GM21526 (cell line): ENCODE measurements at regions not wholly inside any gene's neighbourhood (a gene's known extent, or its start where the extent isn't known, plus 50 kb on each side); places are given as distances from the start of the nearest gene placed in this dataset.

ENCODE experiments used
- ATAC-seq: cut with Tn5 transposase; IDR thresholded peaks from one replicate; pipeline ENCODE4 v1.9.1; 2021; ENCODE audit warnings: moderate library complexity; ENCODE audit not compliant: unreplicated experiment, low FRiP score

DNA sequence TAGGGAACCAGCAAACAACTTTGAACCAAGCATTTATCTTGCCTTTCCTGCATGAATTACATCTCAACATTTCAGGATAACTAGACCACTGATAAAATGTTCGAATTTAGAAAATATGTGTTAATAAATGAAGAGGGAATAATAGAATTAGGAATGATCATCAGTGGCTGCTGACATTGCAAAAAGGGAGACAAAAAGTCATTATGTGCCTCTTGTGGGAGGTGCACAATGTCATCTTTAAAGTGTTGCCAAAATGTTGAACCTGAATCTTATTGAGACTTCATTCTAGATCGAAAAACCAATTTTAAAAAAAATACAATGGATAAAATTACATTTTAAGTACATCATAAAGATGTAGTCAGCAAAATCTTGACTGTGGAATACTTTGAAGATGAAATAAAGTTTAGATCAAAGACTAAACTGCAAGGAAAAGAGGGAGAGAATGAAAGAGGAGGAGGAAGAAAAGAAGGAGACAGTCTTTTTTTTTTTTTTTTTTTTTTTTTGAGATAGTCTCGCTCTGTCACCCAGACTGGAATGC, 299.3 kb downstream of the FBXW7 start:
- ATAC-seq = no peak

DNA sequence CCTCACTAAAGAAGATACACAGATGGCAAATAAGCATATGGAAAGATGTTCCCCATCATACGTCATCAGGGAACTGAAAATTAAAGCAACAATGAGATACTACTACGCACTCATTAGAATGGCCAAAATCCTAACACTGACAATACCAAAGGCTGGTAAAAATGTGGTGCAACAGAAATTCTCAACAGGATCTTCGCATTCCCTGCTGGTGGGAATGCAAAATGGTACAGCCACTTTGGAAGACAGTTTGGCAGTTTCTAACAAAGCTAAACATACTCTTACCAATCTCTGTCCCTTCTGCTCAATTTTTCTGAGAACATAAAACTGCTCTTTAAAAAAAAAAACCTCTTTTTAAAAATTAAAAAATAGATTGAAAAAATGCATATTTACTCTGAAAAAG, 300.2 kb downstream of the FBXW7 start:
- ATAC-seq = no peak

DNA sequence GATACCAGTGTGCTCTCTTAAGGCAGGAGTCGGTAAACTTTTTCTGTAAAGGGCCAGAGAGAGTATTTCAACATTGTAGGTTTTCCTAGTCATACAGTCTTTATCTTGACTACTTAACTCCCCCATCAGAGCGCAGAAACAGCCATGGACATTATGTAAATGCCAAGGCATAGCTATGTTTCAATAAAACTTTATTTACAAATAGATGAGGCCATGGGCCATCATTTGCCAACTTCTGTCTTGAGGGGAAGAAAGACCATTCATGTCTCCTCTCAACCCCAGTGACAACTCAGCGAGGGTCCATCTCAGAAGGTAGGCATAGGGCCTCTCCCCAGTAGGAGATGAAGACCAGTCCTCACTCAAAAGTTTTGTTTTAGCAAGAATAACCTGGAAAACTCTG, 301.3 kb downstream of the FBXW7 start:
- ATAC-seq = no peak

DNA sequence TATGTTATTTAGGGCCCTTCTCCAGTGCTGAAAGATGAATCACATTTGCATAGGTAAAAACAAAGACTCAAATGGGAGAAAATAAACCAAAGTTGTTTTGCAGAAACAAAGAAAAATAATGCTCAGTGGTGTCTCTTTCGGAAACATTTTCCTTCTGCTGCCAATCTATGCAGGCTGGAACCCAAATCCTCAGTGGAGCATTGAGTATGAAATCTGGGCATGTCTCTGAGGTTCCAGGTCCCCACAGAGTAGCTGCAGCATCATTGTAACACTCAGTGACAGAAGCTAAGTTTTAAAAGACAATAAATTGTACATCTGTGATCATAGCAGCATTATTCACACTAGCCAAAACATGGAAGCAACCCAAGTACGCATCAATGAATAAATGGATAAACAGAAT, 303.6 kb downstream of the FBXW7 start:
- no peak for ATAC-seq

DNA sequence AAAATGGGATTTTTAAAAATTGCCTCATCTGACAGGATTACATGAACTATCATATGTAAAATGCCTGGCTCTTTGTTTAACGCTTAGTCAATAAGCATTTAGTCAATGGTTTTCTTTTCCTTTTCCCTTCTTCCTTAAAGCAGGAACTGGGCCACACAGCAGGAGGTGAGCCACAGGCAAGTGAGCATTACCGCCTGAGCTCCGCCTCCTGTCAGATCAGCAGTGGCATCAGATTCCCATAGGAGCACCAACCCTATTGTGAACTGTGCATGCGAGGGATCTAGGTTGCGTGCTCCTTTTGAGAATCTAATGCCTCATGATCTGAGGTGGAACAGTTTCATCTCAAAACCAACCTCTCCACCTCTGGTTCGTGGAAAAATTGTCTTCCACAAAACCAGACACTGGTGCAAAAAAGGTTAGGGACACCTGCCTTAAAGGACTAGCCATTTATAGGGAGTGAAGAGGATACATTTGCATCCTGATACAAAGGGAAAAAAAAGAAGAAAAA, 306.1 kb downstream of the FBXW7 start:
- no peak for ATAC-seq

DNA sequence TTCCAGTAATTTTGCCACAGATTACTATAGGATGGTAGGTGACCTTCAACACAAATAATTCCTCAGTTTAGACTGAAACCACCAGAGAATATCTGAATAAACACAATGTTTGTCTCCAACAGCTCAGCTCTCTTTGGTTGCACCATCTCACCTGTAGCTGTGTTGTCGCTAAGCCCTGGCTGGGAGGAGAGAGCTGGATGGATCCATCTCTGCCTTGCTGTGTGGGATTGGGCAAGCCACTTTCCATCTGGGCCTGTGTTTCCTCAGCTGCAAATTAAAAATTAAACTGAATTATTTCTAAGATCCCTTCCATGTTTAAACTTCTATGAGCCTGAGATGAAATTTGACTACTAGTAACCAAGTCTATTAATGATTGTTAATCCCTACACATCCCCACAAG, 310.2 kb downstream of the FBXW7 start:
- no peak for ATAC-seq

DNA sequence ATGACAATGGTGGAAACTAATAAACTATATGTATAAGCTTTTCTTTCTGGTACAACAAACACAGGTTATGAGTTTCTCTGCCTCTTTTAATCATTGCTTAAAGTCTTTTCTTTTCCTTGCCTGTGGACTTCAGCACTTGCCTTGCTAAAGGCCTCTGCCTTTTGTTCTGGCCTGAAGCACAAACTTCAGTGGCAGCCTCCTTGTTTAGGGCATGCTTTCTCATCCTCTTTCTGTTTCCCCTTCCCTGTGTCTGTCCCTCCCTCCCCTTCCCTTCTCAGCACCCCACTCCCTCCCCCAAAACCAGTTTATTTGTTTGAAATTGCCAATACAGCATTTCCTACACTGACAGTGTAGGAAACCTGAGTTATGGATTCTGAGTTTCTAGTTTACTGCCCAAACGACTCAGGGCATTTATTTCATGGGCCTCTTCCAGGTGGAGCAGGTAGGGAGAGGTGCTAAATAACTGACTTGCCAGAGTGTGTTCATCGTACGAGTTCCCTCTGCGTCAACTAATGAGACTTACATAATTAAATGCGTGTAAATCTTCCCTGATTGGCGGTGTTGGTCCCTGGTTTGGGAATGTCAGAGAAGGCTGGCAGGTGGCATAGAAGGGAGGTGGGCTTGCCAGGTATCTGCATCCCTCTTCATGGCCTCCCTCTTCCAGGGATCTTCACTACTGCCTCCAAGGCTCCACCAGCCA, 311.0 kb downstream of the FBXW7 start:
- ATAC-seq = no peak

DNA sequence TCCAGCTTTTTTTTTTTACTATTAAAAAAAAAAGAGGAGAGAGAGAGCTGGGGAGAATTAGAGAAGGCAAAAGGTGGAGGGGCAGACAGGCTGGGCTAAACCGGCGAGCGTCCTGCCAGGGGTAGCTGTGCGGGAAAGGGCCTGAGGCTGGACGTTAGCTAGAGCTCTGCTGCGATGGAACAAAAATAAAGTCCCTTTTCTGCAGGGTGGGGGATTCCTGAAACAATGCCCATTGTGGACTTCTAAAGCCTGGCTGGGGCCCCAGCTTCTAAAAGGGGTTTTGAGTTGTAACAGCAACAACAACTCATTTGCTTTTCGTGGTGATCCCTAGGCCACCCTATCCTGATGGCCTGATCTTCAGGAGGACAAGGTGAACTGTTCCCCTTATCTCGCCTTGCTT, 311.7 kb downstream of the FBXW7 start:
- ATAC-seq = no peak

DNA sequence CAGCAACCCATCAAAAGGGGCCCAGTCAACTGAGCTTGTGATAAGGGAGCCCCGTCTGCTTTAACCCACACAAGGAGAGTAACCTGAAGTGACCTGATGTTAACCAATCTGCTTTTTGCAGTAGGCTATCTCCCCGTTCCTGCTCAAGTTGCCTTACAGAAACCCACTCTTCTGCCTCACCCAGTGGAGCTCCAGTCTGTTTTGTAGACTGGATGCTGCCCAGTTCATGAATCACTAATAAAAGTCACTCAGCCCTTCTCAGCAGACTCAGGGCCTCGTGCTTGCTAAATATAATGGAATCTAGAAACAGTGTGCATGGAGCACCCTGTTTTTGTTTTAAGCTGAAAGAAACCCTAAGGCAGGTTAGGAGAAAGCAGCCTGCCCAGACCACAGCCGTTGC, 312.3 kb downstream of the FBXW7 start:
- ATAC-seq = no peak

DNA sequence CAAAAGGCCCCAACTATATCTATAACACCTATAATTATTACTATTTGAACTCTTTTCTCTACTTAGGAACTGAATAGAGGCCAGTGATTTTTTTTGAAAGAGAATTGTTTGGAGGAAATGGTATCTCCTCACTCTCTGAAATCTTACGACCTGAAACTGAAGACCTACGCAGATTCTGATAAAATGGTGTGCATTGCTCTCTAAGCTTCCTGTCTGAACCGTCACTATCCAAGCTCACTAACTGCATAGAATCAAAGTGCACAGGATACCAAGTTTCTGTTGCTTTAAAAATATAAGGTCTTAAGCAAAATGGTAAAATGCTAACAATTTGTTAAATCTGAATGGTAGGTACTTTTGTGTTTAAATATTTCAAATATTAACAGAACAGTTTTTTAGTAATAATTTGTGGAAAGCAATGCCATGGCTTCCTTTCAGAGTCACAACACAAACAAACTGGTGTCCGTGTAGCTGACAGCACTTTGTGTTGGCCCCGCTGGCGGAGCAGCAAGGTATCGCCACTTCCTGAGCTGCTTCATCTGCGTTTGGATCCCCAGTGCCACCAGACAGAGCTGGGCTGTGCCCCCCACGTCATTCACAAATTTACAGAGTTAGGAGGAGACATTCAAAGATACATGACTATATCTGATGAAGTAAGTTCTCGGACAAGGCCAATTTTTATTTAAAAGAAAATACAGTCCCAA, 313.9 kb downstream of the FBXW7 start:
- no peak for ATAC-seq

DNA sequence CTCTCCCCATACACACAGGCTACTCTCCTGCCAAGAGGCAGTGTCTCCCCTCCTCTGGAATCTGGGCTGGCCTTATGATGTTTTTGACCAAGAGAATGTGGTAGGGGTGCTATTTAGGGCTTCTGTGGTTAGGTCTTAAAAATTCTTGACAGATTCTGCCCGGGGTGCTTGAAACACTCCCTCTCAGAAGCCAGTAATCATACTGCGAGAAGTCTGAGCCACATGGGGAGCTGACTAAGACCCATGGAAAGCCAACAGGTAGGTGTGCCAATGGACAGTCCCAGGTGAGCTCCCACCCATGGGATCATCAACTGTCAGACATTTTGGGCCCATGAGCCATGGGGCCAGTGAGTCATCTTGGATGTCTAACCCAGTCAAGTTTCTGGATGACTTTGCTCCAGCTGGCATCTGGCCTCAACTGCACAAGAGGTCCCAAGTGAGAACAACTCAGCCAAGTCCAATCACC, 315.7 kb downstream of the FBXW7 start:
- no peak for ATAC-seq

DNA sequence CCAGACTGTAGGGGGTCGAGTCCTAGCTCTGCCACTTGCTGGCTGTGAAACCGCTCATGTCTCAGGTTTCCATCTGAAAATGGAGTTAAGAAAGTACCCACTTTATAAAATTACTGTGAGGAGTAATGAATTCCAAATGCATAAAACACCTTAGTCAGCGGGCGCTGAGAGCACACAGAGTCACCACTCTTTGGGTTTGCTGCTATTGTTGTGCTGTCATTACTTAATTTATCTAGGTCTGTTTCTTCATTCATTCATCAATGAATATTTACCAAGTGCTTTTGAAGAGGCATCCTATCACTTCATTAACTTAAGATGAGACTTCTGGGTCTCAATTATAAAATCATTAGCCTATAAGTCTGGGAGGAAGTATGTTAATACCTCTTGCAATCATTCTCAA, 317.3 kb downstream of the FBXW7 start:
- no peak for ATAC-seq

DNA sequence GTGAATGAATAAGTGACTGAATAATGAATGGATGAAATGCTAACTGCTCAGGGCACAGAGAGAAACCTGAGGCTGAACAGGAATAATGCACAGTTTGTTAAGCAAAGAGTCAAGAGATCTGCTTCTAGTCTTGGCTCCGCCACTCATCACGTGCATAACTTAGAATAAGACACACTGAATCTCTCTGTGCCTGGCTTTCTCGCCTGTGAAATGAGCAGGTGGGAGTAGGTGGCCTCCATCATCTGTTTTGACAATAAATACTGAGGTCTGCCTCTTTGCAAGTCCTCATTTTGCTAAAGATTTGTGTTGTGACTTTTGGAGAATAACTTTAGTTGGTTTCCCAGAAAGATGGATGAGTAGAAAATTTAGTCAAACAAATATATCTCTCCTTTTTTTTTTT, 318.0 kb downstream of the FBXW7 start:
- no peak for ATAC-seq

DNA sequence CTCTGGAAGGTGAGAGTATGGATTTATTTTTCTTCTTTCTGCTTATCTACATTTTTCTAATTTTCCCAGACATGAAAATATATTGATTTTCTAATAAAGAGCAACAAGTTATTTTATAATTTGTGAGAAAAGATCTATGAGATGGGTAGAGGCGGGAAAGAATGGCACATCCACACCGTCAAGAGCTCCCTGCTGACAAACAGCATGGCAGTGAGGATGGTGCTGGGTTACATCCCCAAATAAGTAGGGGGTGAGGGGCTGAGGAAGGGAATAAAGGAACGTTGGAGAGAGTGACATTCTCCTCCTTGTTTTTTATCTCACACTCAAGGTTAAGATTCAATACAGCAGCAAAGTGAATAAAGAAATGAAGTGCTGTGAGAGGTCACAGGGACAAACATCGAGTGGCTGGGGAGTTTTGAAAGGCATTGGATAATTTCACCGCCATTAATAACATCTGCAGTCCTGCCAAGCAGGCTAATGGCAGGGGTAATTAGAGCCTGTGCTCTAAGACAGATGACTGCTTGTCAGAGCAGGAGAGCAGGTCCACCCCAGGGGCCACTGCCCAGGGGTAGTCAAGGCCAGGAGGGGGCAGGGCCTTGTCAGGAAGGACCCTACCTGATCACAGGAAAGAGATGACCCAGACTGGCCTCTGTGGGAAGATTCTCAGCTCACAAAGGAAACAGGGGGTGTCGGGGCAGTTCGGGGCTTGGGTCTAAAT, 323.8 kb downstream of the FBXW7 start:
- no peak for ATAC-seq

DNA sequence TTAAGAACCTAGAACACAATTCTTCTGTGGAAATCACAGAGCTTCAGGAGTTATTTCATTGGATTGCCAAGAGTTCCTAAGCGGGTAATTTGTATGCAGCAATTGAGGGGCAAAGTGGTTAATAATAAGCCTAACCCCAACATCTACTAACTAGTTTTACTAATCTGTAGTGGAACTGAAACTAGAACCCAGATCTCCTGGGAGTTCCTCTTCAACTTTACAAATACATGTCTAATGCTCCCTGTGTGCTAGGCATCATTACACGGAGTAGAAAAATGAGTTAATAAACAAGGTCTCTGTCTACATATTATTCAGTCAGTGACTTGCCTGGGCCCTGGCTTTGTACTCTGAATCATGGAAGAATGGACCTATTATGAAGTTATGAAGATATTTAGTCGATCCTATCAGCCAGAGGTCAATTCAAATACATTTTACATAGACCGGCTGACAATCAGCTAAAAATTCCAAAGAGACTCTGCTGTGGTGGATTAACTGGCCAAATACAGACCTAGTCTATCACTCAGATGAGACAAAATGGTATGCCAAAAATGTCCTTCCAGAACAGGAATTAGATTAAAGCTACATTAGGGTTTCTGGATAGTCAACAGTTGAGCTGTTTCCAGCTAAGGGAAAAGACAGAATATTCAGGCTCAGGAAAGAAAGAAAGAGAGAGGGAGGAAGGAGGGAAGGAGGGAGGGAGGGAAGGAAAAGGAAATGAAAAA, 326.0 kb downstream of the FBXW7 start:
- no peak for ATAC-seq

DNA sequence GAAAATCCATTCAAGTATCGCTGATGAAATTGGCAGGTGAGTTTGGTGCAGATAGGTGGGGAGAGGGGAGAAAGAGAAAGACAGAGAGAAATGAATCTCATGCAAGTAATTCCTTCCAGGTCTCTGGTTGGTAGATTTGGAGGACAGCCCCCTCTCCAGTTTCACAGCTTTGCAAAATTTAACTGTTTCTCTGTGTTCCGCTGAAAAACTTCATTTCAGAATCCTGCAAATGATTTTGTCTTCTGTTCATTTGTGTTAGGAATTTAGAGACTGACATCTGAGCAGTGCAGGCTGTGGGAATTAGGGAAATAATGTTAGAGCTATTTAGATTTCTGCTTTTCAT, 328.5 kb downstream of the FBXW7 start:
- no peak for ATAC-seq

DNA sequence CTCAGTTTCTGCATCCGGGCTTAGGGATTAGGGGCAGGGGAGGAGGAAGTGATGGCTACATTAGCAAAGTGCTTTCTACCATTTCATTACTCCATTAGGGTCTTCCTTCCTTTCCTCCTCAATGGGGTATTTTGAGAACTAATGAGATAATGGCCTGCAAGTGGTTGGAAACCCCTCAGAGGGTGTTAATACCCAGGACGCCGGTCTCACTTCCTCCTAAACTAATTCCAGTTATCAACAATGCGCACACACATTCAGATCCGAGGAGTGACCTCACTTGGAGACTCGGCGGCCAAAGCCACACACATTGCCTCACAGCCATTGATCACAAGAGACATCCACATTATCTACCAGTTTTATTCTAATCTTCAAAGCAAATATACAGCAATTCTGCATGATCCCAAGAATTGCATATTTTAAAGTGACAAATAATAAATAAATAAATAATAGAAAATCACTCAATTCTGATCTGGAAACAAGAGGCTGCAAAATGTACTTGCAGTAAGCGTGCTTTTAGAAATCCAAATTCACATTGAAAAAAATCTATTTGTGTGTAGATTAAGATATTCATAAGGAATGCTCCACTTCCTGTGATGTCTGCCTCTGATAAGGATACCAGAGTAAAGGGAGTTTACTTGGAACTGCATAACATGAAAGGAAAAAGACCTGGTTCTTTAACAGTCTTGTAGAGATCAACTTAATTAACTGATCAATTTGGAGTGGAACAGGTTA, 329.1 kb downstream of the FBXW7 start:
- no peak for ATAC-seq

DNA sequence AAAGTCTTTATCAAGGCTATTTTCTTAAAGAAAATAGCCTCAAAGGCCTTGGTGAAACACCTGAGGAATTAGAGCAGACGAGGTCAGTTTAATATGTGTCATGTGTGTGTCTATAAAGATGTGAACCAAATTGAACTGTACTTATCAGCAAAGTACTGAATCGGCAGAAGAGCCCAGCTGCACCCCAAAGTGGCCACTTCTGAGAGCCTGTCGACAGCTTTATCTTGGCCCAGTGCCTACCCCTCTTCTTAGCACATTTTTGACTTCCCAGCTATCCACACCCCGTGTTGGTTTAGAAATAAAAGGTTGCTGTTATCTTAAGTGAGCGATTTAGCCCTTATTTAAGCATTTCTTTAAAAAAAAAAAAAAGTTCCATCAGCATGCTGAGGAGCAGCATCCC, 329.7 kb downstream of the FBXW7 start:
- no peak for ATAC-seq

DNA sequence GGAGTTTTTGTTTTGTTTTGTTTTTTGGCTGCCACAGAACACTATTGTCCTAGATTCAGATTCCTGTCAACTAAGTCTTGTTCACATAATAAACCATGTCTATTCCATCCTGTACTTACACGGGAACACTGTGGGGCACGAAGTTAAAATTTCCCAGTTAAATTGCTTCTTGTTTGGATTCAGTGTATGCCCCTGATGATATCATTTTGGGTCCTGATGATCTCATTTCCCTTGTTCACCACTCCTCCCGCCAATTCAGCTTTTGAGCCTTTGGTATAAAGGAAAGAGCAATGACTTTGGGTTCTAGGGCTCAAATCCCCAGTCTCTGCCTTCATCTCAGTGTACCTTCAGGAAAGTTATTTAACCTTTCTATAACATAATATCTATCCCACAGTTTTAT, 333.5 kb downstream of the FBXW7 start:
- no peak for ATAC-seq
